ENCODE measurements at regions not wholly inside any gene's neighbourhood (a gene's known extent, or its start where the extent isn't known, plus 50 kb on each side); places are given as distances from the start of the nearest gene placed in this dataset.
A peak's percentile ranks its signal among the peaks of the same experiment; 100 is the strongest.
"Not testable (repeated sequence)": the region's sequence is repeated elsewhere in the genome, so short reads cannot be mapped to it uniquely, and the experiment has no call there.

- no peaks in the 10 kb centered on the region for H3K36me3 ChIP-seq
- no peaks in the 10 kb centered on the region for H3K27me3 ChIP-seq
- no peaks in the 10 kb centered on the region for H3K9me3 ChIP-seq (ENCODE audit: low read depth)
- H3K4me1 ChIP-seq (ENCODE audit: low read depth), result peaks cover 17% of the 10 kb centered on the region
- TF ChIP-seq CTCF (IDR thresholded peaks at IDR 0.05; ENCODE audit: low read depth, low read length), result no peak
- H3K4me3 ChIP-seq, result no peak overlapping the region
- DNase-seq (ENCODE audit: low read depth in 1 of 2, low spot score in 1 of 2), result no peak
- H3K27ac ChIP-seq, result peak overlapping the region; percentile 85
These were observed 232.4 kb upstream of the FZD8 start for GRCh38 chr10:35874311-35875015.

- no peak for DNase-seq (ENCODE audit: low read depth in 1 of 2, low spot score in 1 of 2)
- Histone ChIP-seq H3K27me3 (no peaks in the 10 kb centered on the region), H3K4me3 (no peak overlapping the region), H3K9me3 (ENCODE audit: low read depth) (no peaks in the 10 kb centered on the region), H3K36me3 (no peaks in the 10 kb centered on the region), H3K27ac (no peak overlapping the region), H3K4me1 (ENCODE audit: low read depth) (peaks cover 17% of the 10 kb centered on the region)
- TF ChIP-seq CTCF (IDR thresholded peaks at IDR 0.05; ENCODE audit: low read depth, low read length), result no peak
These were observed 230.6 kb upstream of the FZD8 start for GRCh38 chr10:35872671-35873070.

GRCh38 chr10:35870665-35871310 is 228.7 kb upstream of the FZD8 start:
- Histone ChIP-seq H3K4me3 (no peak overlapping the region), H3K9me3 (ENCODE audit: low read depth) (no peaks in the 10 kb centered on the region), H3K4me1 (ENCODE audit: low read depth) (peaks cover 12% of the 10 kb centered on the region), H3K27me3 (no peaks in the 10 kb centered on the region), H3K27ac (no peak overlapping the region), H3K36me3 (no peaks in the 10 kb centered on the region)
- TF ChIP-seq CTCF (IDR thresholded peaks at IDR 0.05; ENCODE audit: low read depth, low read length), result no peak
- DNase-seq (ENCODE audit: low read depth in 1 of 2, low spot score in 1 of 2), result no peak

- H3K27ac ChIP-seq; H3K4me3 ChIP-seq; H3K4me1 ChIP-seq (ENCODE audit: low read depth); H3K9me3 ChIP-seq (ENCODE audit: low read depth); DNase-seq (ENCODE audit: low read depth in 1 of 2, low spot score in 1 of 2); H3K36me3 ChIP-seq; H3K27me3 ChIP-seq: not testable (repeated sequence)
These were observed 216.7 kb upstream of the FZD8 start for GRCh38 chr10:35858676-35859283.

- peak in 1 of 2 donors; percentile 7 for DNase-seq (ENCODE audit: low read depth in 1 of 2, low spot score in 1 of 2)
- no peaks in the 10 kb centered on the region for H3K9me3 ChIP-seq (ENCODE audit: low read depth)
- H3K36me3 ChIP-seq, result no peaks in the 10 kb centered on the region
- no peaks in the 10 kb centered on the region for H3K4me1 ChIP-seq (ENCODE audit: low read depth)
- TF ChIP-seq CTCF (IDR thresholded peaks at IDR 0.05; ENCODE audit: low read depth, low read length), result no peak
- H3K27ac ChIP-seq, result no peak overlapping the region
- H3K4me3 ChIP-seq, result no peak overlapping the region
- no peaks in the 10 kb centered on the region for H3K27me3 ChIP-seq
These were observed 215.8 kb upstream of the FZD8 start for GRCh38 chr10:35857860-35858259.
